Endothelial cell of umbilical vein (primary cell): ENCODE measurements at regions not wholly inside any gene's neighbourhood (a gene's known extent, or its start where the extent isn't known, plus 50 kb on each side); places are given as distances from the start of the nearest gene placed in this dataset.

Source experiments
- BruUV-seq: library from RNA; stranded (reverse); fragments of 400-500 nt; replicated peaks from 2 replicates; lab custom pipeline; 2021; lab: Mats Ljungman, UMichigan
- CTCF ChIA-PET: fragments of 300-600, 350-600 bp; sonication (Branson Sonifier 250); formaldehyde crosslinking; loops from one replicate; lab custom pipeline; 2021; ENCODE audit warnings: antibody characterized with exemption, inconsistent platforms; lab: Charles Lee
- POLR2A ChIA-PET: fragments of 300-600, 350-600 bp; sonication (Branson Sonifier 250); formaldehyde crosslinking; loops from one replicate; lab custom pipeline; 2021; ENCODE audit warnings: antibody characterized with exemption, inconsistent platforms; lab: Charles Lee
- DNase-seq: peaks from one replicate; pipeline ENCODE4 v3.0.0-alpha.2; 2011; ENCODE audit warnings: low read depth, low spot score
- FAIRE-seq: peaks from 2 replicates; lab custom pipeline; 2011; peaks lifted over from hg19 to GRCh38; lab: Jason Lieb, UNC
- H2AFZ ChIP-seq: 2 replicates; pipeline ENCODE4 v1.6.0; 2012; ENCODE audit warnings: low read depth, low read length, control low read depth, inconsistent platforms
- H3K27ac ChIP-seq: 2 replicates; pipeline ENCODE4 v1.5.1; 2011; ENCODE audit warnings: low read depth, mild to moderate bottlenecking, control low read depth, low read length, moderate library complexity; ENCODE audit not compliant: insufficient read depth
- H3K27me3 ChIP-seq, 2 experiments: 2 replicates each; pipeline versions ENCODE4 v1.6.0 to v1.6.1; 2011; ENCODE audit warnings: low read length in 2 of 2, mixed read lengths in 1 of 2; ENCODE audit not compliant: control insufficient read depth in 2 of 2, insufficient read depth in 2 of 2
- H3K36me3 ChIP-seq, 2 experiments: 2 replicates in 1 of 2; 3 replicates in 1 of 2; pipeline ENCODE4 v1.5.1; 2011; ENCODE audit warnings: low read length in 2 of 2, mild to moderate bottlenecking in 1 of 2, moderate library complexity in 1 of 2; ENCODE audit not compliant: control insufficient read depth in 2 of 2, insufficient read depth in 2 of 2; ENCODE audit errors: extremely low read depth in 1 of 2
- H3K4me1 ChIP-seq: 3 replicates; pipeline ENCODE4 v1.5.1; 2011; ENCODE audit warnings: mild to moderate bottlenecking, low read length; ENCODE audit not compliant: control insufficient read depth, insufficient read depth; ENCODE audit errors: extremely low read depth
- H3K4me2 ChIP-seq: 2 replicates; pipeline ENCODE4 v1.6.1; 2011; ENCODE audit warnings: low read length, control low read depth, mixed read lengths; ENCODE audit not compliant: insufficient read depth
- H3K4me3 ChIP-seq, 3 experiments: fragments of 200-600 bp in 1 of 3; sonication (generic), shearing (Covaris generic) in 1 of 3; replicated peaks in 1 of 3; 2 replicates each; pipeline ENCODE4 v1.5.1; 2011 to 2016; ENCODE audit warnings: control low read depth in 3 of 3, low read length in 3 of 3, mild to moderate bottlenecking in 2 of 3, inconsistent platforms in 1 of 3, low read depth in 1 of 3, moderate library complexity in 1 of 3; ENCODE audit not compliant: insufficient read depth in 1 of 3
- H3K79me2 ChIP-seq: 2 replicates; pipeline ENCODE4 v1.6.0; 2012; ENCODE audit warnings: low read length, inconsistent platforms; ENCODE audit not compliant: control insufficient read depth, insufficient read depth
- H3K9ac ChIP-seq: replicated peaks from 2 replicates; pipeline ENCODE3; 2011; ENCODE audit warnings: low read length, control low read depth; ENCODE audit not compliant: insufficient read depth; ENCODE audit errors: extremely low read depth
- H3K9me1 ChIP-seq: replicated peaks from 3 replicates; pipeline ENCODE4 v1.6.0; 2011; ENCODE audit warnings: mild to moderate bottlenecking, low read length; ENCODE audit not compliant: control insufficient read depth, insufficient read depth; ENCODE audit errors: extremely low read depth
- H3K9me3 ChIP-seq: replicated peaks from 2 replicates; pipeline ENCODE4 v1.5.1; 2012; ENCODE audit warnings: low read length, inconsistent platforms; ENCODE audit not compliant: control insufficient read depth, insufficient read depth
- H4K20me1 ChIP-seq: replicated peaks from 2 replicates; pipeline ENCODE3; 2011; ENCODE audit warnings: mild to moderate bottlenecking, low read length; ENCODE audit not compliant: control insufficient read depth, insufficient read depth; ENCODE audit errors: extremely low read depth
- CTCF ChIP-seq, 2 donors: IDR thresholded peaks; 1 replicate in 1 of 2; 2 replicates in 1 of 2; pipeline ENCODE4 v1.5.1; 2011; ENCODE audit warnings: low read length in 2 of 2, mild to moderate bottlenecking in 2 of 2, moderate library complexity in 2 of 2, control low read depth in 1 of 2, inconsistent platforms in 1 of 2, low read depth in 1 of 2; ENCODE audit not compliant: insufficient read depth in 1 of 2; ENCODE audit errors: extremely low read depth in 1 of 2
- FOS ChIP-seq: IDR thresholded peaks from 2 replicates; pipeline ENCODE4 v1.6.1; 2011; ENCODE audit warnings: mild to moderate bottlenecking, low read length, moderate library complexity, borderline replicate concordance; ENCODE audit not compliant: insufficient read depth
- GATA2 ChIP-seq: IDR thresholded peaks from 2 replicates; pipeline ENCODE4 v1.7.0; 2011; ENCODE audit warnings: low read depth, mild to moderate bottlenecking, moderate library complexity, mixed read lengths, low read length; ENCODE audit not compliant: insufficient read length, insufficient read depth
- JUN ChIP-seq: IDR thresholded peaks from 2 replicates; pipeline ENCODE4 v1.6.1; 2011; ENCODE audit warnings: borderline replicate concordance, low read depth; ENCODE audit not compliant: insufficient read length, insufficient read depth
- MYC ChIP-seq: IDR thresholded peaks from one replicate; pipeline ENCODE4 v1.6.1; 2011; ENCODE audit warnings: mild to moderate bottlenecking, low read depth, low read length
- POLR2A ChIP-seq: IDR thresholded peaks from 2 replicates; pipeline ENCODE4 v1.6.1; 2012; ENCODE audit warnings: low read depth, mild to moderate bottlenecking, control low read depth, low read length
- POLR2AphosphoS5 ChIP-seq: IDR thresholded peaks from 2 replicates; pipeline ENCODE4 v1.6.1; 2012; ENCODE audit warnings: low read depth, mild to moderate bottlenecking, control low read depth, low read length, moderate library complexity; ENCODE audit not compliant: insufficient read depth
- dilution Hi-C: fragments of 300-500 bp; cut with MboI; formaldehyde crosslinking; loops from one replicate; pipeline ENCODE4 v1.15.0; 2019; ENCODE audit warnings: low sequenced_read_pairs; ENCODE audit not compliant: extremely low pct_ligation_motif_present
- intact Hi-C: fragments of 100-400 bp; cut with micrococcal nuclease; formaldehyde crosslinking; loops from one replicate; pipeline ENCODE4 v1.10.0; 2022
- TF ChIP-seq, protein P1 (sequence below): IDR thresholded peaks from 2 replicates; pipeline ENCODE4 v1.6.1; 2011; ENCODE audit not compliant: insufficient read depth, insufficient read length

DNA sequence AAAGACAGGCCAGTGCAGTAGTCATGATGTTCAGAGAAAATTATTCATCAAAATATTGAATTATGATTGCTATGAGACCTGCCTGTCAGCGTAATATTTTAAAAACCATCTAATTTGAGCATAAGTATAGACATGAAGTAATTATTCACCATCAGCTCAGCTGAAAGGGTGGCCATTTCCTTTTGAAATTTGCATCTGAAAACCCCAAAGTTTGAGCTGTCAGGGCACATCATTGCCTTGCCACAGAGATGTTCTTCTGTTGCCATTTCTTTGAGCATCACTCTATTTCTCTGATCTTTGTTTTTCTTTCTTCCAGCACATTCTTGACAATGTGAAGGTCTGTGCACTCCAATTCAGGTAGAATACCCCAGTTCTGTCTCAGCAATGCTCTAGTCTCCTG is 147.5 kb upstream of the RHOBTB1 start:
- FAIRE-seq (no peak), DNase-seq (no peak)
- Histone ChIP-seq H3K9me3 (no peaks in the 10 kb centered on the region), H3K9ac (no peak overlapping the region), H3K4me2 (no peak overlapping the region), H3K4me3 (no peak overlapping the region), H4K20me1 (no peaks in the 10 kb centered on the region), H3K9me1 (no peaks in the 10 kb centered on the region), H3K4me1 (no peaks in the 10 kb centered on the region), H3K36me3 (no peaks in the 10 kb centered on the region), H3K27ac (no peak overlapping the region), H3K79me2 (no peaks in the 10 kb centered on the region), H3K27me3 (peaks cover 0 to 5% of the 10 kb centered on the region in 2 experiments), H2AFZ (no peak overlapping the region)
- CTCF ChIA-PET = no interaction called here
- POLR2A ChIA-PET = no interaction called here
- TF ChIP-seq CTCF (IDR thresholded peaks at IDR 0.05; ENCODE audit: extremely low read depth in 1 of 2, insufficient read depth in 1 of 2, low read depth in 1 of 2, low read length in 2 of 2) (no peak), FOS (no peak), POLR2AphosphoS5 (no peak), MYC (no peak), POLR2A (no peak), JUN (no peak), GATA2 (no peak)
- TF ChIP-seq, protein P1, sequence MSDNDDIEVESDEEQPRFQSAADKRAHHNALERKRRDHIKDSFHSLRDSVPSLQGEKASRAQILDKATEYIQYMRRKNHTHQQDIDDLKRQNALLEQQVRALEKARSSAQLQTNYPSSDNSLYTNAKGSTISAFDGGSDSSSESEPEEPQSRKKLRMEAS = no peak
- BruUV-seq = no TSS peak
- dilution Hi-C loops (no loop called here), intact Hi-C loops (no loop called here)
